H9 (cell line): ENCODE measurements at regions not wholly inside any gene's neighbourhood (a gene's known extent, or its start where the extent isn't known, plus 50 kb on each side); places are given as distances from the start of the nearest gene placed in this dataset.

Experiments
- DNase-seq: peaks from one replicate; pipeline ENCODE4 v3.0.0-alpha.2; 2017
- H2AFZ ChIP-seq: one replicate; pipeline ENCODE4 v1.6.1; 2013; ENCODE audit warnings: mild to moderate bottlenecking, low read length, control low read depth, moderate library complexity
- H2AK5ac ChIP-seq: 2 replicates; pipeline ENCODE4 v1.6.1; 2013; ENCODE audit warnings: low read length, control low read depth, mixed read lengths; ENCODE audit not compliant: insufficient read length
- H2BK120ac ChIP-seq: one replicate; pipeline ENCODE4 v1.6.1; 2013; ENCODE audit warnings: low read depth, mild to moderate bottlenecking, low read length, control low read depth, inconsistent platforms; ENCODE audit not compliant: poor library complexity, severe bottlenecking
- H2BK12ac ChIP-seq: 2 replicates; pipeline ENCODE4 v1.6.1; 2013; ENCODE audit warnings: low read length, control low read depth, mixed read lengths, low read depth; ENCODE audit not compliant: insufficient read length
- H2BK15ac ChIP-seq: 2 replicates; pipeline ENCODE4 v1.6.1; 2013; ENCODE audit warnings: low read depth, low read length, control low read depth
- H2BK20ac ChIP-seq: one replicate; pipeline ENCODE4 v1.6.1; 2013; ENCODE audit warnings: low read depth, mild to moderate bottlenecking, low read length, control low read depth, inconsistent platforms; ENCODE audit not compliant: poor library complexity, severe bottlenecking
- H2BK5ac ChIP-seq: 2 replicates; pipeline ENCODE4 v1.6.1; 2013; ENCODE audit warnings: low read length, control low read depth, mixed read lengths; ENCODE audit not compliant: insufficient read length
- H3K14ac ChIP-seq: 2 replicates; pipeline ENCODE4 v1.6.1; 2013; ENCODE audit warnings: low read length, control low read depth; ENCODE audit not compliant: insufficient read depth
- H3K18ac ChIP-seq: 2 replicates; pipeline ENCODE4 v1.6.1; 2013; ENCODE audit warnings: low read depth, mild to moderate bottlenecking, mixed read lengths, low read length, control low read depth; ENCODE audit not compliant: insufficient read length
- H3K23ac ChIP-seq: 2 replicates; pipeline ENCODE4 v1.6.1; 2013; ENCODE audit warnings: low read length, control low read depth, mixed read lengths, low read depth; ENCODE audit not compliant: insufficient read length
- H3K23me2 ChIP-seq: 2 replicates; pipeline ENCODE4 v1.6.1; 2013; ENCODE audit warnings: low read depth, mild to moderate bottlenecking, mixed read lengths, low read length, control low read depth; ENCODE audit not compliant: insufficient read length, poor library complexity, severe bottlenecking
- H3K27ac ChIP-seq: 2 replicates; pipeline ENCODE4 v1.5.1; 2013; ENCODE audit warnings: low read length, control low read depth, mixed read lengths, low read depth; ENCODE audit not compliant: insufficient read length
- H3K27me3 ChIP-seq: 2 replicates; pipeline ENCODE4 v1.6.1; 2013; ENCODE audit warnings: low read length, control low read depth, inconsistent platforms; ENCODE audit not compliant: insufficient read depth
- H3K4ac ChIP-seq: 2 replicates; pipeline ENCODE4 v1.6.1; 2013; ENCODE audit warnings: low read depth, mild to moderate bottlenecking, control low read depth, inconsistent platforms, low read length, moderate library complexity
- H3K4me1 ChIP-seq: 2 replicates; pipeline ENCODE4 v1.6.1; 2013; ENCODE audit warnings: low read length, control low read depth, inconsistent platforms; ENCODE audit not compliant: insufficient read depth
- H3K4me2 ChIP-seq: 2 replicates; pipeline ENCODE4 v1.6.1; 2013; ENCODE audit warnings: low read length, control low read depth, mixed read lengths; ENCODE audit not compliant: insufficient read length, insufficient read depth
- H3K56ac ChIP-seq: 2 replicates; pipeline ENCODE4 v1.6.1; 2013; ENCODE audit warnings: low read depth, mild to moderate bottlenecking, mixed read lengths, low read length, control low read depth; ENCODE audit not compliant: insufficient read length
- H3K79me1 ChIP-seq: 2 replicates; pipeline ENCODE4 v1.6.1; 2013; ENCODE audit warnings: low read depth, mild to moderate bottlenecking, moderate library complexity, low read length, control low read depth, inconsistent platforms; ENCODE audit not compliant: insufficient read depth, poor library complexity, severe bottlenecking
- H3K79me2 ChIP-seq: 2 replicates; pipeline ENCODE4 v1.6.1; 2013; ENCODE audit warnings: low read length, control low read depth, inconsistent platforms; ENCODE audit not compliant: insufficient read depth
- H3K9ac ChIP-seq: 2 replicates; pipeline ENCODE4 v1.6.1; 2013; ENCODE audit warnings: low read length, control low read depth, mixed read lengths; ENCODE audit not compliant: insufficient read length; ENCODE audit errors: extremely low read depth
- H3K9me3 ChIP-seq: one replicate; pipeline ENCODE4 v1.6.1; 2013; ENCODE audit warnings: low read depth, low read length, inconsistent platforms; ENCODE audit not compliant: control insufficient read depth
- H3T11ph ChIP-seq: one replicate; pipeline ENCODE4 v1.6.1; 2013; ENCODE audit warnings: mild to moderate bottlenecking, low read length, control low read depth, inconsistent platforms
- H4K20me1 ChIP-seq: one replicate; pipeline ENCODE4 v1.6.1; 2013; ENCODE audit not compliant: control insufficient read depth, insufficient read length, insufficient read depth
- H4K5ac ChIP-seq: 2 replicates; pipeline ENCODE4 v1.6.1; 2013; ENCODE audit warnings: low read depth, mild to moderate bottlenecking, mixed read lengths, low read length, control low read depth; ENCODE audit not compliant: insufficient read length
- H4K8ac ChIP-seq: replicated peaks from 2 replicates; pipeline ENCODE4 v1.6.1; 2013; ENCODE audit warnings: low read length, control low read depth, mixed read lengths, low read depth; ENCODE audit not compliant: insufficient read length
- H4K91ac ChIP-seq: 2 replicates; pipeline ENCODE4 v1.6.1; 2013; ENCODE audit warnings: low read depth, mild to moderate bottlenecking, moderate library complexity, mixed read lengths, low read length, control low read depth; ENCODE audit not compliant: insufficient read length
- H3K27ac Mint-ChIP-seq, 3 experiments: 2 replicates in 2 of 3; 3 replicates in 1 of 3; pipeline ENCODE4 v1.8.0; 2020 to 2021; ENCODE audit warnings: mixed read lengths in 3 of 3, mild to moderate bottlenecking in 1 of 3, moderate library complexity in 1 of 3
- H3K27me3 Mint-ChIP-seq: 2 replicates; pipeline ENCODE4 v1.8.0; 2021; ENCODE audit warnings: low read depth, mild to moderate bottlenecking, moderate library complexity, mixed read lengths
- H3K36me3 Mint-ChIP-seq, 3 experiments: 2 replicates in 2 of 3; 3 replicates in 1 of 3; pipeline ENCODE4 v1.8.0; 2020 to 2021; ENCODE audit warnings: low read depth in 3 of 3, mixed read lengths in 3 of 3; ENCODE audit not compliant: insufficient read depth in 1 of 3
- H3K4me1 Mint-ChIP-seq, 2 experiments: 2 replicates each; pipeline ENCODE4 v1.8.0; 2020; ENCODE audit warnings: mixed read lengths in 2 of 2
- H3K4me3 Mint-ChIP-seq, 2 experiments: 2 replicates in 1 of 2; 3 replicates in 1 of 2; pipeline ENCODE4 v1.8.0; 2020 to 2021; ENCODE audit warnings: mild to moderate bottlenecking in 2 of 2, mixed read lengths in 2 of 2, moderate library complexity in 1 of 2
- H3K9me3 Mint-ChIP-seq, 2 experiments: 2 replicates in 1 of 2; 3 replicates in 1 of 2; pipeline ENCODE4 v1.8.0; 2020; ENCODE audit warnings: mild to moderate bottlenecking in 2 of 2, mixed read lengths in 2 of 2, moderate library complexity in 1 of 2
- CTCF ChIP-seq: fragments of 200-600 bp; sonication (generic); conservative IDR thresholded peaks from 3 replicates; pipeline ENCODE4 v1.8.0; 2021; ENCODE audit warnings: antibody characterized with exemption, mild to moderate bottlenecking
- WGBS: extraction: QIAGEN DNeasy Blood & Tissue Kit; methylation state at CpG from one replicate; pipeline ENCODE4 v1.1.7; 2013; ENCODE audit warnings: missing lambda C conversion rate, low lambda C conversion rate, mixed read lengths; ENCODE audit not compliant: insufficient read length; ENCODE audit errors: extremely low coverage; 5-methylcytosine and 5-hydroxymethylcytosine counted together

GRCh38 chrX:142733327-142733726 is 292.4 kb upstream of the SPANXN4 start:
- Histone ChIP-seq H3K27ac (no peak overlapping the region), H3K4ac (no peak overlapping the region), H3K14ac (no peak overlapping the region), H3K9me3 (peaks cover 4% of the 10 kb centered on the region), H2BK5ac (no peak overlapping the region), H3T11ph (no peak overlapping the region), H2BK20ac (no peak overlapping the region), H3K79me2 (no peaks in the 10 kb centered on the region), H3K4me1 (no peaks in the 10 kb centered on the region), H2BK12ac (no peak overlapping the region), H3K4me2 (no peak overlapping the region), H2BK15ac (no peak overlapping the region), H4K91ac (no peak overlapping the region), H3K79me1 (no peaks in the 10 kb centered on the region), H3K9ac (no peak overlapping the region), H4K5ac (no peak overlapping the region), H3K56ac (no peak overlapping the region), H3K23me2 (no peaks in the 10 kb centered on the region), H3K23ac (no peak overlapping the region), H2AK5ac (no peak overlapping the region), H3K18ac (no peak overlapping the region), H4K20me1 (no peaks in the 10 kb centered on the region), H2AFZ (no peak overlapping the region), H3K27me3 (no peaks in the 10 kb centered on the region), H4K8ac (no peak overlapping the region), H2BK120ac (no peak overlapping the region)
- H3K27ac Mint-ChIP-seq = no peak overlapping the region
- no peaks in the 10 kb centered on the region; the same call in 1 of the 2 replicates for H3K27me3 Mint-ChIP-seq
- TF ChIP-seq CTCF = no peak
- WGBS = no CpG with 5 or more reads among the region's 2 CpGs
- H3K4me3 Mint-ChIP-seq = no peak overlapping the region
- peaks cover 3 to 5% (median 3%) of the 10 kb centered on the region in 3 experiments; a peak in 5 of 7 replicates for H3K36me3 Mint-ChIP-seq
- no peak for DNase-seq
- peaks cover 64 to 65% of the 10 kb centered on the region in 2 experiments for H3K9me3 Mint-ChIP-seq
- 0 out of 4 replicates have a peak, but pooled peaks cover 0 to 4% of the 10 kb centered on the region in 2 experiments for H3K4me1 Mint-ChIP-seq
